Left ventricle myocardium inferior (tissue), 1 donor: ENCODE measurements at regions not wholly inside any gene's neighbourhood (a gene's known extent, or its start where the extent isn't known, plus 50 kb on each side); places are given as distances from the start of the nearest gene placed in this dataset.
"Not testable (repeated sequence)": the region's sequence is repeated elsewhere in the genome, so short reads cannot be mapped to it uniquely, and the experiment has no call there.

Source experiments
- DNase-seq: peaks from one replicate; pipeline ENCODE4 v3.0.0-alpha.2; 2020
- H3K27ac ChIP-seq: fragments of 200-600 bp; replicated peaks from 2 replicates; pipeline ENCODE4 v1.8.0; 2021
- H3K27me3 ChIP-seq: fragments of 200-600 bp; 2 replicates; pipeline ENCODE4 v1.8.0; 2021; ENCODE audit warnings: low read depth
- H3K36me3 ChIP-seq: fragments of 200-600 bp; 2 replicates; pipeline ENCODE4 v1.8.0; 2021
- H3K4me1 ChIP-seq: fragments of 200-600 bp; 2 replicates; pipeline ENCODE4 v1.8.0; 2021
- H3K4me3 ChIP-seq: fragments of 200-600 bp; 2 replicates; pipeline ENCODE4 v1.8.0; 2021; ENCODE audit warnings: mild to moderate bottlenecking, moderate library complexity
- H3K9me3 ChIP-seq: fragments of 200-600 bp; replicated peaks from 2 replicates; pipeline ENCODE4 v1.8.0; 2021
- CTCF ChIP-seq: fragments of 200-600 bp; IDR thresholded peaks from 2 replicates; pipeline ENCODE4 v1.8.0; 2021; ENCODE audit warnings: antibody characterized with exemption, mild to moderate bottlenecking, borderline replicate concordance
- intact Hi-C: fragments of 100-400 bp; cut with micrococcal nuclease; formaldehyde crosslinking; loops from one replicate; pipeline ENCODE4 v1.11.0; 2022
- donor health status: DM: no; HTN: yes; CAD: no; lungs with severe emphysema.

- intact Hi-C loops = no loop called here
- no peak for DNase-seq
- H3K27ac ChIP-seq = no peak overlapping the region
- H3K9me3 ChIP-seq = no peaks in the 10 kb centered on the region
- peaks cover 11% of the 10 kb centered on the region for H3K27me3 ChIP-seq
- TF ChIP-seq CTCF = no peak
- no peaks in the 10 kb centered on the region for H3K4me1 ChIP-seq
- no peak overlapping the region for H3K4me3 ChIP-seq
- H3K36me3 ChIP-seq = no peaks in the 10 kb centered on the region
Measured at GRCh38 chr9:82134010-82134409, 145.4 kb downstream of the SPATA31D1 start.

DNA sequence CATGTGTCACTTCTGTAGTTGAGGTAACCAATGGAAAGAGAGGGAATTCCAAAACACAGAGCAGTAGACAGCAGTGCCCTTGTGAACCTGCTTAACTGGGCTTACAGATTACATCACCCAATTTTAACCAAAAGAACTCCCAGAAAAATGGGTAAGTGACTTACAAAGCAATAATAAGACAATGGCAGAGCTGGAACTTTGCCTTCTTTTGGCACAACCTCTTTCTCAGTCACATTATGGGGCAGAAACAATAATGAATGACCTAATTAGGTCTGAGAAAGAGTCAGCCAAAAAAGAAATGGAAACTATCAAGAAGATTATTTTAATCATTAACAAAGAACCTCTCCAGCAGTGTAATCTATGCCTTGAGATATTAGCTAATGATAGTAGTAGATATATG lies 146.5 kb downstream of the SPATA31D1 start:
- intact Hi-C loops = no loop called here
- DNase-seq = no peak
- no peak for TF ChIP-seq CTCF

DNA sequence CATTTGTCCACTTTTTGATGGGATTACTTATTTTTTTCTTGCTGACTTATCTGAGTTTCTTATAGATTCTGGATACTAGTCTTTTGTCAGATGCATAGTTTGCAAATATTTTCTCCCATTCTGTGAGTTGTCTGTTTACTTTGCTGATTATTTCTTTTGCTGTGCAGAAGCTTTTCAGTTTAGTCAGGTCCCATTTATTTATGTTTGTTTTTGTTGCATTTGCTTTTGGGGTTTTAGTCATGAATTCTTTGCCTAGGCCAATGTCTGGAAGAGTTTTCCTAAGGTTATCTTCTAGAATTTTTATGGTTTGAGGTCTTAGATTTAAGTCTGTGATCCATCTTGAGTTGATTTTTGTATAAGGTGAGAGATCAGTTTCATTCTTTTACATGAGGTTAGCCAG lies 149.5 kb downstream of the SPATA31D1 start:
- H3K4me1 ChIP-seq, DNase-seq, H3K27ac ChIP-seq, intact Hi-C loops, H3K9me3 ChIP-seq, H3K4me3 ChIP-seq, H3K36me3 ChIP-seq: not testable (repeated sequence)
- H3K27me3 ChIP-seq = peaks cover 16% of the 10 kb centered on the region

More for the DNA sequence above, 146.5 kb downstream of the SPATA31D1 start:
- Histone ChIP-seq H3K4me1 (no peaks in the 10 kb centered on the region), H3K27ac (no peak overlapping the region), H3K4me3 (no peak overlapping the region), H3K9me3 (no peaks in the 10 kb centered on the region), H3K36me3 (no peaks in the 10 kb centered on the region), H3K27me3 (peaks cover 11% of the 10 kb centered on the region)

- no peaks in the 10 kb centered on the region for H3K9me3 ChIP-seq
- no peaks in the 10 kb centered on the region for H3K4me1 ChIP-seq
- TF ChIP-seq CTCF = no peak
- intact Hi-C loops = no loop called here
- no peak overlapping the region for H3K27ac ChIP-seq
- H3K36me3 ChIP-seq = no peaks in the 10 kb centered on the region
- DNase-seq = no peak
- H3K27me3 ChIP-seq = peaks cover 8% of the 10 kb centered on the region
- H3K4me3 ChIP-seq = no peak overlapping the region
Measured at GRCh38 chr9:82140471-82140870, 151.9 kb downstream of the SPATA31D1 start.

GRCh38 chr9:82144803-82145202 lies 156.2 kb downstream of the SPATA31D1 start:
- no peak for TF ChIP-seq CTCF
- no peak overlapping the region for H3K27ac ChIP-seq
- no peak overlapping the region for H3K4me3 ChIP-seq
- DNase-seq = no peak
- H3K36me3 ChIP-seq = no peaks in the 10 kb centered on the region
- H3K9me3 ChIP-seq = no peaks in the 10 kb centered on the region
- peaks cover 3% of the 10 kb centered on the region for H3K4me1 ChIP-seq
- intact Hi-C loops = no loop called here
- peaks cover 37% of the 10 kb centered on the region for H3K27me3 ChIP-seq

DNA sequence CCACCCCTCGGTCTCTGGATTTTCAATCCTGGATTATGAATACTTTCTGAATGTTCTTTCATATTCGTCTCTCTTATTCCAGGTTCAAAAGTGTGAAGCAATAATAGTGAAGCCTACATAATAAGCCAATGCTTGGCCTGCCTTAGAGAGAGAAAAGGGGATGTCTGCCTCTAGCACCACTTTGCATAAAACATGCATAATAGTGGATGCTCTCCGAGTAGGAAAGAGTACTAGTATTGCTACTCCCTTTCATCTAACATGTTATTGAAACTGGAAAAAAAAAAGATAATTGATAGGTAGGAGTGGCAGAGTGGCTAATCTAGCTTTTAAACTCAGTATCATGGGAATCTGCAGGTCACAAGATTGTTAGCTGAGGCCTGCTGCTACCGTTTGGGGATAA lies 158.1 kb downstream of the SPATA31D1 start:
- Histone ChIP-seq H3K36me3 (no peaks in the 10 kb centered on the region), H3K27me3 (peaks cover 52% of the 10 kb centered on the region), H3K4me1 (peaks cover 3% of the 10 kb centered on the region), H3K27ac (no peak overlapping the region), H3K4me3 (no peak overlapping the region), H3K9me3 (no peaks in the 10 kb centered on the region)
- TF ChIP-seq CTCF = no peak
- DNase-seq = no peak
- intact Hi-C loops = no loop called here
